IMR-90 (cell line): ENCODE measurements at regions not wholly inside any gene's neighbourhood (a gene's known extent, or its start where the extent isn't known, plus 50 kb on each side); places are given as distances from the start of the nearest gene placed in this dataset.

ENCODE experiments used
- ATAC-seq: fragments of 200-7000 bp; cut with Tn5 transposase; 2 replicates; pipeline ENCODE4 v1.9.1; 2020; ENCODE audit warnings: low read depth, mild to moderate bottlenecking, moderate library complexity
- BruUV-seq: library from RNA; stranded (reverse); fragments of 400-500 nt; replicated peaks from 2 replicates; lab custom pipeline; 2021; lab: Mats Ljungman, UMichigan
- CTCF ChIA-PET: fragments of 300-600 bp; formaldehyde crosslinking; extraction: SDS; loops from one replicate; lab custom pipeline; 2021; ENCODE audit warnings: antibody characterized with exemption; lab: Yijun Ruan, JAX
- POLR2A ChIA-PET: fragments of 300-600 bp; sonication (Branson Sonifier 250); formaldehyde crosslinking; loops from one replicate; lab custom pipeline; 2022; ENCODE audit warnings: antibody characterized with exemption; ENCODE audit not compliant: unreplicated experiment; lab: Charles Lee
- DNase-seq: peaks from one replicate; pipeline ENCODE4 v3.0.0; 2013
- H2AFZ ChIP-seq: replicated peaks from 2 replicates; pipeline ENCODE3; 2013; ENCODE audit warnings: low read length, mild to moderate bottlenecking; ENCODE audit not compliant: poor library complexity
- H2AK5ac ChIP-seq: 2 replicates; pipeline ENCODE4 v1.6.1; 2013; ENCODE audit warnings: low read depth, low read length, inconsistent platforms
- H2AK9ac ChIP-seq: replicated peaks from 2 replicates; pipeline ENCODE3; 2013; ENCODE audit warnings: mild to moderate bottlenecking, low read depth, low read length, moderate library complexity; ENCODE audit not compliant: poor library complexity
- H2BK120ac ChIP-seq: 2 replicates; pipeline ENCODE4 v1.6.1; 2013; ENCODE audit warnings: low read depth, low read length, inconsistent platforms
- H2BK15ac ChIP-seq: 3 replicates; pipeline ENCODE4 v1.6.1; 2013; ENCODE audit warnings: low read depth, low read length, inconsistent platforms
- H2BK20ac ChIP-seq: 2 replicates; pipeline ENCODE4 v1.6.1; 2013; ENCODE audit warnings: low read depth, mild to moderate bottlenecking, inconsistent platforms, low read length, moderate library complexity
- H2BK5ac ChIP-seq: 2 replicates; pipeline ENCODE4 v1.6.1; 2013; ENCODE audit warnings: mild to moderate bottlenecking, low read depth, low read length, inconsistent platforms; ENCODE audit not compliant: poor library complexity, severe bottlenecking
- H3K14ac ChIP-seq: replicated peaks from 2 replicates; pipeline ENCODE4 v1.6.1; 2013; ENCODE audit warnings: low read depth, low read length, inconsistent platforms
- H3K18ac ChIP-seq: 2 replicates; pipeline ENCODE4 v1.6.1; 2013; ENCODE audit warnings: low read depth, low read length, control low read depth
- H3K23ac ChIP-seq: 2 replicates; pipeline ENCODE4 v1.6.1; 2013; ENCODE audit warnings: low read depth, low read length, inconsistent platforms
- H3K27ac ChIP-seq: 2 replicates; pipeline ENCODE4 v1.5.1; 2013; ENCODE audit warnings: mild to moderate bottlenecking, control low read depth, low read length; ENCODE audit not compliant: insufficient read depth
- H3K27me3 ChIP-seq: 2 replicates; pipeline ENCODE4 v1.6.1; 2013; ENCODE audit warnings: low read length; ENCODE audit not compliant: control insufficient read depth, insufficient read depth
- H3K36me3 ChIP-seq: 2 replicates; pipeline ENCODE4 v1.6.1; 2013; ENCODE audit warnings: low read length, mixed read lengths; ENCODE audit not compliant: control insufficient read depth, insufficient read depth
- H3K4ac ChIP-seq: 2 replicates; pipeline ENCODE4 v1.6.1; 2013; ENCODE audit warnings: low read depth, low read length, inconsistent platforms
- H3K4me1 ChIP-seq: 2 replicates; pipeline ENCODE4 v1.6.1; 2013; ENCODE audit warnings: low read length, mixed read lengths; ENCODE audit not compliant: control insufficient read depth, insufficient read depth
- H3K4me2 ChIP-seq: 2 replicates; pipeline ENCODE4 v1.6.1; 2013; ENCODE audit warnings: low read depth, mild to moderate bottlenecking, control low read depth, low read length, moderate library complexity
- H3K4me3 ChIP-seq: 2 replicates; pipeline ENCODE4 v1.5.1; 2013; ENCODE audit warnings: low read depth, mild to moderate bottlenecking, control low read depth, low read length, moderate library complexity; ENCODE audit not compliant: insufficient read depth
- H3K56ac ChIP-seq: 2 replicates; pipeline ENCODE4 v1.6.1; 2013; ENCODE audit warnings: low read length, inconsistent platforms; ENCODE audit not compliant: insufficient read depth; ENCODE audit errors: extremely low read depth
- H3K79me1 ChIP-seq, 2 experiments: 2 replicates each; pipeline ENCODE4 v1.6.1; 2013; ENCODE audit warnings: low read length in 2 of 2, inconsistent platforms in 1 of 2, low read depth in 1 of 2
- H3K9ac ChIP-seq: 2 replicates; pipeline ENCODE4 v1.6.1; 2013; ENCODE audit warnings: low read depth, low read length, control low read depth
- H3K9me1 ChIP-seq: 2 replicates; pipeline ENCODE4 v1.6.1; 2013; ENCODE audit warnings: low read length, inconsistent platforms; ENCODE audit not compliant: insufficient read depth
- H3K9me3 ChIP-seq: 2 replicates; pipeline ENCODE4 v1.6.1; 2013; ENCODE audit warnings: low read length; ENCODE audit not compliant: control insufficient read depth, insufficient read depth
- H4K20me1 ChIP-seq: 2 replicates; pipeline ENCODE4 v1.6.1; 2013; ENCODE audit warnings: low read length, inconsistent platforms; ENCODE audit not compliant: insufficient read depth
- H4K5ac ChIP-seq: 2 replicates; pipeline ENCODE4 v1.6.1; 2013; ENCODE audit warnings: mild to moderate bottlenecking, low read depth, low read length, control low read depth
- H4K8ac ChIP-seq, 2 experiments: 2 replicates each; pipeline ENCODE4 v1.6.1; 2013; ENCODE audit warnings: low read depth in 2 of 2, low read length in 2 of 2, control low read depth in 1 of 2, inconsistent platforms in 1 of 2
- H4K91ac ChIP-seq: 2 replicates; pipeline ENCODE4 v1.6.1; 2013; ENCODE audit warnings: low read depth, low read length, inconsistent platforms; ENCODE audit not compliant: insufficient read depth
- BHLHE40 ChIP-seq: fragments of 150-350 bp; IDR thresholded peaks from 2 replicates; pipeline ENCODE4 v1.6.1; 2016; ENCODE audit warnings: mild to moderate bottlenecking, low read depth, low read length
- CEBPB ChIP-seq: IDR thresholded peaks from 2 replicates; pipeline ENCODE4 v1.6.1; 2012; ENCODE audit warnings: low read depth, low read length, improper control_type of control experiment
- CHD1 ChIP-seq: IDR thresholded peaks from 2 replicates; pipeline ENCODE4 v1.6.1; 2012; ENCODE audit warnings: low read depth, low read length, improper control_type of control experiment
- CTCF ChIP-seq: conservative IDR thresholded peaks from 2 replicates; pipeline ENCODE4 v1.5.1; 2012; ENCODE audit warnings: mild to moderate bottlenecking, low read depth, low read length, improper control_type of control experiment
- FOS ChIP-seq: fragments of 150-350 bp; IDR thresholded peaks from 2 replicates; pipeline ENCODE4 v1.6.1; 2016; ENCODE audit warnings: low read depth, low read length
- MAFK ChIP-seq: IDR thresholded peaks from 2 replicates; pipeline ENCODE4 v1.6.1; 2012; ENCODE audit warnings: low read depth, low read length, improper control_type of control experiment
- MAZ ChIP-seq: IDR thresholded peaks from 2 replicates; pipeline ENCODE4 v1.6.1; 2012; ENCODE audit warnings: low read depth, mild to moderate bottlenecking, low read length, improper control_type of control experiment, moderate library complexity, borderline replicate concordance
- MXI1 ChIP-seq: IDR thresholded peaks from 2 replicates; pipeline ENCODE4 v1.6.1; 2012; ENCODE audit warnings: low read depth, mild to moderate bottlenecking, low read length, moderate library complexity, borderline replicate concordance
- NFE2L2 ChIP-seq: fragments of 150-350 bp; IDR thresholded peaks from 2 replicates; pipeline ENCODE4 v1.6.1; 2016; ENCODE audit warnings: low read depth, mild to moderate bottlenecking, low read length
- POLR2A ChIP-seq: IDR thresholded peaks from 2 replicates; pipeline ENCODE4 v1.6.1; 2012; ENCODE audit warnings: mild to moderate bottlenecking, low read depth, low read length
- RAD21 ChIP-seq: IDR thresholded peaks from 2 replicates; pipeline ENCODE4 v1.6.1; 2012; ENCODE audit warnings: low read length, improper control_type of control experiment
- RCOR1 ChIP-seq: IDR thresholded peaks from 2 replicates; pipeline ENCODE4 v1.6.1; 2012; ENCODE audit warnings: mild to moderate bottlenecking, low read length, improper control_type of control experiment; ENCODE audit not compliant: insufficient replicate concordance
- RFX5 ChIP-seq: IDR thresholded peaks from 2 replicates; pipeline ENCODE4 v1.8.0; 2012; ENCODE audit warnings: low read depth, mild to moderate bottlenecking, low read length, moderate library complexity
- SMC3 ChIP-seq: fragments of 150-350 bp; IDR thresholded peaks from 2 replicates; pipeline ENCODE4 v1.6.1; 2016; ENCODE audit warnings: low read depth, mild to moderate bottlenecking, antibody characterized with exemption, low read length, moderate library complexity
- USF2 ChIP-seq: fragments of 150-350 bp; IDR thresholded peaks from 2 replicates; pipeline ENCODE4 v1.6.1; 2017; ENCODE audit warnings: mild to moderate bottlenecking, antibody characterized with exemption, low read length, low read depth
- WGBS, 2 experiments: methylation state at CpG; one replicate each; pipeline versions ENCODE4 v1.1.5 to v1.1.7; 2013; ENCODE audit warnings: missing lambda C conversion rate in 2 of 2; ENCODE audit not compliant: insufficient read length in 1 of 2; ENCODE audit errors: extremely low coverage in 2 of 2; 5-methylcytosine and 5-hydroxymethylcytosine counted together
- dilution Hi-C: fragments of 300-500 bp; cut with HindIII; formaldehyde crosslinking; loops from one replicate; pipeline ENCODE4 v1.14.3; 2018; ENCODE audit warnings: low sequenced_read_pairs; ENCODE audit not compliant: unreplicated experiment
- in situ Hi-C: fragments of 300-500 bp; cut with MboI; formaldehyde crosslinking; loops from 3 replicates; pipeline ENCODE4 v1.14.3; 2019; ENCODE audit warnings: low sequenced_read_pairs, inconsistent platforms, mixed read lengths
- intact Hi-C: fragments of 100-400 bp; cut with micrococcal nuclease; formaldehyde crosslinking; loops from 2 replicates; pipeline ENCODE4 v1.10.0; 2022

GRCh38 chr3:24037971-24038370 is 92.9 kb downstream of the NR1D2 start:
- no peaks in the 10 kb centered on the region for H3K27me3 ChIP-seq
- in situ Hi-C loops (no loop called here), intact Hi-C loops (no loop called here), dilution Hi-C loops (no loop called here)
- H3K36me3 ChIP-seq, result no peaks in the 10 kb centered on the region
- no peak overlapping the region for H2BK20ac ChIP-seq
- peaks cover 2% of the 10 kb centered on the region; the same call in 1 of the 2 replicates for H3K9me1 ChIP-seq
- no peak overlapping the region for H4K5ac ChIP-seq
- H2BK15ac ChIP-seq, result no peak overlapping the region
- H3K4me3 ChIP-seq, result no peak overlapping the region
- H2AK9ac ChIP-seq, result no peak overlapping the region
- WGBS, 2 experiments, result no CpG with 5 or more reads among the region's 2 CpGs
- H2AK5ac ChIP-seq, result no peak overlapping the region
- no peak overlapping the region for H3K18ac ChIP-seq
- H3K56ac ChIP-seq, result no peak overlapping the region
- H3K14ac ChIP-seq, result no peak overlapping the region
- H3K9ac ChIP-seq, result no peak overlapping the region
- no peak overlapping the region for H2BK5ac ChIP-seq
- no peaks in the 10 kb centered on the region for H3K79me1 ChIP-seq
- DNase-seq (no peak), ATAC-seq (no peak)
- no peak overlapping the region for H3K4ac ChIP-seq
- H4K8ac ChIP-seq, result no peak overlapping the region
- no peak overlapping the region for H4K91ac ChIP-seq
- CTCF ChIA-PET, result interaction anchor here (0.7 kb wide), 1 partner anchor 70 kb away, joined by 4 read pairs; no protein-coding TSS in a partner anchor
- no peak overlapping the region for H2AFZ ChIP-seq
- POLR2A ChIA-PET, result no interaction called here
- H2BK120ac ChIP-seq, result no peak overlapping the region
- no peaks in the 10 kb centered on the region for H3K9me3 ChIP-seq
- no peak overlapping the region for H3K23ac ChIP-seq
- no peak for TF ChIP-seq MAFK
- no peak for TF ChIP-seq RAD21
- TF ChIP-seq FOS, result no peak
- TF ChIP-seq RCOR1, result no peak
- TF ChIP-seq USF2, result no peak
- no peak for TF ChIP-seq CTCF
- TF ChIP-seq CEBPB, result no peak
- TF ChIP-seq SMC3, result no peak
- TF ChIP-seq MAZ, result no peak
- TF ChIP-seq NFE2L2, result no peak
- TF ChIP-seq POLR2A, result no peak
- no peak for TF ChIP-seq BHLHE40
- TF ChIP-seq RFX5, result no peak
- TF ChIP-seq CHD1, result no peak
- no peak for TF ChIP-seq MXI1
- H3K4me2 ChIP-seq, result no peak overlapping the region
- no peaks in the 10 kb centered on the region for H4K20me1 ChIP-seq
- no TSS peak for BruUV-seq
- no peak overlapping the region for H3K27ac ChIP-seq
- peaks cover 2% of the 10 kb centered on the region; the same call in 1 of the 2 replicates for H3K4me1 ChIP-seq
